Mesothelial cell of epicardium (in vitro differentiated cells): ENCODE measurements at regions not wholly inside any gene's neighbourhood (a gene's known extent, or its start where the extent isn't known, plus 50 kb on each side); places are given as distances from the start of the nearest gene placed in this dataset.

Source experiments
- DNase-seq, 2 experiments: peaks; one replicate each; pipeline ENCODE4 v3.0.0; 2021; ENCODE audit warnings: low spot score in 2 of 2; ENCODE audit not compliant: unreplicated experiment in 2 of 2
- H3K27ac Mint-ChIP-seq: 2 replicates; pipeline ENCODE4 v1.8.0; 2021; ENCODE audit warnings: mixed read lengths
- H3K27me3 Mint-ChIP-seq: 2 replicates; pipeline ENCODE4 v1.8.0; 2021; ENCODE audit warnings: low read depth, mixed read lengths
- H3K36me3 Mint-ChIP-seq: 2 replicates; pipeline ENCODE4 v1.8.0; 2021; ENCODE audit warnings: mixed read lengths
- H3K4me1 Mint-ChIP-seq: 2 replicates; pipeline ENCODE4 v1.8.0; 2021; ENCODE audit warnings: mixed read lengths
- H3K4me3 Mint-ChIP-seq: 2 replicates; pipeline ENCODE4 v1.8.0; 2021; ENCODE audit warnings: mild to moderate bottlenecking, moderate library complexity, mixed read lengths
- H3K9me3 Mint-ChIP-seq: 2 replicates; pipeline ENCODE4 v1.8.0; 2021; ENCODE audit warnings: mixed read lengths
- CTCF ChIP-seq: fragments of 200-600 bp; sonication (generic); IDR thresholded peaks from one replicate; pipeline ENCODE4 v1.5.0; 2021; ENCODE audit warnings: antibody characterized with exemption; ENCODE audit not compliant: unreplicated experiment

GRCh38 chr7:57361406-57361805 lies 88.6 kb upstream of the ZNF716 start:
- peaks cover 50% of the 10 kb centered on the region for H3K9me3 Mint-ChIP-seq
- peaks cover 6% of the 10 kb centered on the region for H3K36me3 Mint-ChIP-seq

GRCh38 chr7:57362868-57363267 lies 87.1 kb upstream of the ZNF716 start:
- Mint-ChIP-seq H3K27me3 (no peaks in the 10 kb centered on the region), H3K4me1 (no peaks in the 10 kb centered on the region), H3K36me3 (peaks cover 8% of the 10 kb centered on the region), H3K4me3 (no peak overlapping the region), H3K9me3 (peaks cover 58% of the 10 kb centered on the region), H3K27ac (no peak overlapping the region)
- no peak for DNase-seq
- no peak for TF ChIP-seq CTCF

More at GRCh38 chr7:57361406-57361805, 88.6 kb upstream of the ZNF716 start:
- TF ChIP-seq CTCF: no peak
- Mint-ChIP-seq H3K4me1 (no peaks in the 10 kb centered on the region), H3K27ac (no peak overlapping the region), H3K4me3 (no peak overlapping the region), H3K27me3 (no peaks in the 10 kb centered on the region)
- no peak for DNase-seq

- H3K27me3 Mint-ChIP-seq: no peaks in the 10 kb centered on the region
- H3K27ac Mint-ChIP-seq: no peak overlapping the region
- H3K4me3 Mint-ChIP-seq: no peak overlapping the region
- peaks cover 59% of the 10 kb centered on the region for H3K9me3 Mint-ChIP-seq
- no peak for DNase-seq
- TF ChIP-seq CTCF: no peak
- H3K4me1 Mint-ChIP-seq: no peaks in the 10 kb centered on the region
- H3K36me3 Mint-ChIP-seq: peaks cover 9% of the 10 kb centered on the region
These were observed 86.7 kb upstream of the ZNF716 start for GRCh38 chr7:57363321-57363720.

GRCh38 chr7:57364933-57365710 lies 84.9 kb upstream of the ZNF716 start:
- H3K36me3 Mint-ChIP-seq: peaks cover 7% of the 10 kb centered on the region
- no peaks in the 10 kb centered on the region for H3K4me1 Mint-ChIP-seq
- H3K4me3 Mint-ChIP-seq: no peak overlapping the region
- H3K27me3 Mint-ChIP-seq: no peaks in the 10 kb centered on the region
- no peak overlapping the region for H3K27ac Mint-ChIP-seq
- DNase-seq: no peak
- TF ChIP-seq CTCF: no peak
- peaks cover 58% of the 10 kb centered on the region for H3K9me3 Mint-ChIP-seq

- no peak overlapping the region for H3K4me3 Mint-ChIP-seq
- no peak for TF ChIP-seq CTCF
- DNase-seq: no peak
- H3K27ac Mint-ChIP-seq: no peak overlapping the region
- H3K9me3 Mint-ChIP-seq: peaks cover 63% of the 10 kb centered on the region
- H3K4me1 Mint-ChIP-seq: no peaks in the 10 kb centered on the region
- peaks cover 8% of the 10 kb centered on the region for H3K36me3 Mint-ChIP-seq
- H3K27me3 Mint-ChIP-seq: no peaks in the 10 kb centered on the region
These were observed 82.8 kb upstream of the ZNF716 start for GRCh38 chr7:57367171-57367570.
